ENCODE measurements at regions not wholly inside any gene's neighbourhood (a gene's known extent, or its start where the extent isn't known, plus 50 kb on each side); places are given as distances from the start of the nearest gene placed in this dataset.

GRCh38 chr5:82597437-82597836, 319.3 kb upstream of the RPS23 start:
- no peak for TF ChIP-seq CTCF (IDR thresholded peaks at IDR 0.05)
- TF ChIP-seq POLR2A (IDR thresholded peaks at IDR 0.05), result no peak

Measured in body of pancreas (tissue), 4 donors.